Heart left ventricle (tissue), 13 donors: ENCODE measurements at regions not wholly inside any gene's neighbourhood (a gene's known extent, or its start where the extent isn't known, plus 50 kb on each side); places are given as distances from the start of the nearest gene placed in this dataset.

Experiments used
- POLR2A ChIP-seq, 2 donors: fragments of 450-650 bp; IDR thresholded peaks; one replicate each; pipeline ENCODE4 v1.6.1; 2017; ENCODE audit warnings: antibody characterized with exemption in 2 of 2, mild to moderate bottlenecking in 2 of 2, moderate library complexity in 2 of 2
- TF ChIP-seq, protein P1 (sequence below), 12 donors: fragments of 200-600 bp; sonication (generic) in 4 of 12; IDR thresholded peaks; one replicate each; pipeline versions ENCODE4 v1.5.0 to v1.8.0; 2018 to 2022; ENCODE audit warnings: antibody characterized with exemption in 12 of 12, mild to moderate bottlenecking in 5 of 12
- donor health status: ischemic (EF 13 %, LVEDD 7.1; RV severe dilation, severe dysfunction).
- donor health status: DM: no; HTN: yes; CAD: no.
- donor health status: DM: no; HTN: no; CAD: no.
- donor health status: ischemic (EF 25% LVEDD 6.9; RV normal size, moderate dysfunction).
- donor health status: ischemic (EF 25% LVEDD 5.7; RV mildly dilated, moderate dysfunction).
- donor health status: ischemic (EF 35%, LVEDD 5.7; RV mildly dilated, moderate dysfunction).
- donor health status: nonischemic (EF 11% LVEDD 7.7; RV severe dilation, severe dysfunction).
- donor health status: DM: yes; HTN: yes; CAD: no.
- donor health status: PGD.
- donor health status: ischemic (EF 29% LVEDD 5.4; RV normal size, mild dysfunction).
- donor health status: nonischemic (EF 23%, LVEDD 6.1; RV moderate dilation, normal function).

GRCh38 chrY:13092986-13093385 lies 188.3 kb downstream of the DDX3Y start:
- TF ChIP-seq, protein P1, sequence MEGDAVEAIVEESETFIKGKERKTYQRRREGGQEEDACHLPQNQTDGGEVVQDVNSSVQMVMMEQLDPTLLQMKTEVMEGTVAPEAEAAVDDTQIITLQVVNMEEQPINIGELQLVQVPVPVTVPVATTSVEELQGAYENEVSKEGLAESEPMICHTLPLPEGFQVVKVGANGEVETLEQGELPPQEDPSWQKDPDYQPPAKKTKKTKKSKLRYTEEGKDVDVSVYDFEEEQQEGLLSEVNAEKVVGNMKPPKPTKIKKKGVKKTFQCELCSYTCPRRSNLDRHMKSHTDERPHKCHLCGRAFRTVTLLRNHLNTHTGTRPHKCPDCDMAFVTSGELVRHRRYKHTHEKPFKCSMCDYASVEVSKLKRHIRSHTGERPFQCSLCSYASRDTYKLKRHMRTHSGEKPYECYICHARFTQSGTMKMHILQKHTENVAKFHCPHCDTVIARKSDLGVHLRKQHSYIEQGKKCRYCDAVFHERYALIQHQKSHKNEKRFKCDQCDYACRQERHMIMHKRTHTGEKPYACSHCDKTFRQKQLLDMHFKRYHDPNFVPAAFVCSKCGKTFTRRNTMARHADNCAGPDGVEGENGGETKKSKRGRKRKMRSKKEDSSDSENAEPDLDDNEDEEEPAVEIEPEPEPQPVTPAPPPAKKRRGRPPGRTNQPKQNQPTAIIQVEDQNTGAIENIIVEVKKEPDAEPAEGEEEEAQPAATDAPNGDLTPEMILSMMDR (IDR thresholded peaks at IDR 0.05): no peak
- TF ChIP-seq POLR2A (IDR thresholded peaks at IDR 0.05): no peak
